ENCODE measurements at regions not wholly inside any gene's neighbourhood (a gene's known extent, or its start where the extent isn't known, plus 50 kb on each side); places are given as distances from the start of the nearest gene placed in this dataset.

GRCh38 chr12:88802096-88802706, 221.9 kb upstream of the KITLG start:
- DNase-seq (ENCODE audit: low read depth in 4 of 4, low spot score in 3 of 4) = no peak

- DNase-seq (ENCODE audit: low read depth in 4 of 4, low spot score in 3 of 4) = no peak
Measured at GRCh38 chr12:88801227-88802095, 221.2 kb upstream of the KITLG start.

- no peak for DNase-seq (ENCODE audit: low read depth in 4 of 4, low spot score in 3 of 4)
Measured at GRCh38 chr12:88793096-88793495, 212.8 kb upstream of the KITLG start.

DNA sequence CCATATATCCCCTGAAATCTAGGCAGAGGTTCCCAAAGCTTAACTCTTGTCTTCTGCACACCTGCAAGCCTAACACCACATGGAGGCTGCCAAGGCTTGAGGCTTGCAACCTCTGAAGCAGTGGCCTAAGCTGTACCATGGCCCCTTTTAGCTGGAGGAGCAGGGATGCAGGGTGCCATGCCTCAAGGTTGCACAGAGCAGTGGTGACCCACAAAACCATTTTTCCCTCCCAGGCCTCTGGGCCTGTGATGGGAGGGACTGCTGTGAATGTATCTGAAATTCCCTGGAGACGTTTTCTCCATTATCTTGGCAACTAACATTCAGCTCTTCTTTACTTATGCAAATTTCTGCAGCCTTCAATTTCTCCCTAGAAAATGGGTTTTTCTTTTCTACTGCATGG, 210.0 kb upstream of the KITLG start:
- DNase-seq (ENCODE audit: low read depth in 4 of 4, low spot score in 3 of 4) = no peak

GRCh38 chr12:88784166-88784565, 203.9 kb upstream of the KITLG start:
- no peak for DNase-seq (ENCODE audit: low read depth in 4 of 4, low spot score in 3 of 4)

DNA sequence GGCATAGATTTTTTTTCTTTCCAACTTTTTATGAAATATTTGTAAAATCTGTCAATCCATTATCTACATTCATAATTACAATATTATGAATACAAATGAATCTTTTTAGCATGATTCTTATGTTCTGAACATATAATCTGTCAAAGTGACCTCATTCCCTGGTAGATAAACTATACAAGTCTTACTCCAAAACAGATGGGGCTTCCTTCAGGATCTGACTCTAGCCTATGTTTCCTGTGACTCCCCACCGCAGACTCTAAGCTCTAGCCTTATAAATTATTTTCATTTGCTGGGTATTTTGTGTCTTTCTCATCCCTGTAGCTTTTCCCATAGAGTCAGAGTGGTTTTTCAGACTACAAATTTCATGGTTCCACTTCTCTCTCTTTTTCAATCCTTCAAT, 202.1 kb upstream of the KITLG start:
- no peak for DNase-seq (ENCODE audit: low read depth in 4 of 4, low spot score in 3 of 4)

GRCh38 chr12:88781909-88782308, 201.6 kb upstream of the KITLG start:
- DNase-seq (ENCODE audit: low read depth in 4 of 4, low spot score in 3 of 4) = no peak

GRCh38 chr12:88778064-88778463, 197.8 kb upstream of the KITLG start:
- no peak for DNase-seq (ENCODE audit: low read depth in 4 of 4, low spot score in 3 of 4)

- DNase-seq (ENCODE audit: low read depth in 4 of 4, low spot score in 3 of 4) = no peak
Measured at GRCh38 chr12:88775742-88776151, 195.5 kb upstream of the KITLG start.

GRCh38 chr12:88767699-88768098, 187.4 kb upstream of the KITLG start:
- DNase-seq (ENCODE audit: low read depth in 4 of 4, low spot score in 3 of 4) = no peak

GRCh38 chr12:88764781-88765480, 184.7 kb upstream of the KITLG start:
- no peak for DNase-seq (ENCODE audit: low read depth in 4 of 4, low spot score in 3 of 4)

DNA sequence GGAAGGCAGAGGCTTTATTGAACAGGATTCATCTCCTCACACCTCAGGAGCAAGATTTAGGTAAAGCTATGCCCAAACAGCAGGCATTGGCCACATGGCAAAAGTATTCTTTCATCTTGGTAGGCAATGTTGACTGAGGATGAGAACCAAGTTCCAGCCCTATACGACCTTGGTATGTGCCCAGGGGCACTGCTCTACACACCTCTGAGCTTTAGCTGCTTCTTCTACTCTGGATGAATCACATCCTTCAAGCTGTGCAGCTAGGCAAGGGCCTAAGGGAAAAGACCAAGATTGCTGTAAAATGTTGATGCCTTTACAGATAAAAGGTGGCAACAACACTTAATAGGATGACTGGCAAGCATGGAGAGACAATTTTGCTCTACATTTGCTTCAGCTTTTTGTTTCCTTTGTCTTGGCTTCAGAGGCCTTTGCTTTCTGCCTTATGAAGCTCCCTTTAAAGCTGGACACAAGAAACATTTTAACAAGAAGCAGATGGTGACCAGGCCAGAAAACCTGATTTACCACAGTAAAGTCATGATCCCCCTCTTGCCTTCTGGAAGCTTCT, 183.3 kb upstream of the KITLG start:
- no peak for DNase-seq (ENCODE audit: low read depth in 4 of 4, low spot score in 3 of 4)

GRCh38 chr12:88758176-88758575, 177.9 kb upstream of the KITLG start:
- DNase-seq (ENCODE audit: low read depth in 4 of 4, low spot score in 3 of 4) = no peak

DNA sequence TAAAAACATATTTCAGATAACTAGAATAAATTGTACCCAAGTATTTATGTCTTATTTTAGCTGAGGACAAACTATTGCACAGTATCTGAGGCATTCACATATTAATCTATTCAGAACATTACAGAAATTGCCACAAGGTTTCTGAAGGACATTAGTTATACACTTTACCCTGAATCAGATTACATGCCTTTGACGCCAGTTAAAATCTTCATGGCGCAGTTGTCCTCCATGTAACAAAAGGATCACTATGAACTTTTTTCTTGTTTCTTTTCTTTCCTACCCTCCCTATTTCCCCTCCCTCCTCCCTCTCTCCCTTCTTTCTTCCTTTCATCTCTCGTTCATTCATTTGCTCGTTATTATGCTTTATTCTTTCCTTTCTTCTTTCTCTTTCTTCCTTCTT, 176.6 kb upstream of the KITLG start:
- no peak for DNase-seq (ENCODE audit: low read depth in 4 of 4, low spot score in 3 of 4)

DNA sequence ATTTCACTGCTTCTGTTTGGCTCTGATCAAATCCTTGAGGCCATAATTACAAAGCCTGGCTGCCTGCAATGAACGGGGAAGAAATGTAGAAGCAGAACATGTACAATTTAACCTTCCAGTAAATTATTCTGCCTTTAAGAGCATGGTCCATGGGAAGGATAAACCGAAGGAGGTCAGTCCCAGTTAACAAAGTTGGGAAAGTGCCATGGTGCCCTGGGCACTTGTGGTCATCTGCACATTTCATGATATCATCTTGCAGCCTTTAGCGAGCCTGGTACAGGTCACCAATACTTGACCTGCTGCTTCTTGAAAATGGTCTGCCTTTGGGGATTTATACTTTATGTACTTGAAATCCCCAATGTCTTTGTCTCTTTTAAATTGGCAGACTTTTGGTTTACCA, 175.9 kb upstream of the KITLG start:
- DNase-seq (ENCODE audit: low read depth in 4 of 4, low spot score in 3 of 4) = no peak

GRCh38 chr12:88753707-88754106, 173.4 kb upstream of the KITLG start:
- no peak for DNase-seq (ENCODE audit: low read depth in 4 of 4, low spot score in 3 of 4)

DNA sequence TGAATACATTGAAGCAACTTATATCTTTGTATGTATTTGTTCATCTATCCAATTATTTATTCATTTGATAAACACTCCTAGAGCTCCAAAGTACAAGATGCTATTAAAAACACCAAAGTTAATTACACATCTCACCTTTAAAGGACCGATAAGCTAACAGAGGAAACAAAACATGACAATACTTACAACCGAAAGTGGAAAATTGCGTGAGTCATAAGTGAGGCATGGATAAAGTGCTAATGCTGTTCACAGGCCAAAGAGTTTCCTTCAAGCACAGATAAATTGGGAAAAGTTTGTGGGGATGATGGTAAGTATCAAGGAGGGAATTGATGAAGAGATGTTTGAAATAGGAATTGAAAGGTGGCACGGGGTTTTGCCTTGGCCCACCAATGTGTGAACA, 172.8 kb upstream of the KITLG start:
- DNase-seq (ENCODE audit: low read depth in 4 of 4, low spot score in 3 of 4) = no peak

DNA sequence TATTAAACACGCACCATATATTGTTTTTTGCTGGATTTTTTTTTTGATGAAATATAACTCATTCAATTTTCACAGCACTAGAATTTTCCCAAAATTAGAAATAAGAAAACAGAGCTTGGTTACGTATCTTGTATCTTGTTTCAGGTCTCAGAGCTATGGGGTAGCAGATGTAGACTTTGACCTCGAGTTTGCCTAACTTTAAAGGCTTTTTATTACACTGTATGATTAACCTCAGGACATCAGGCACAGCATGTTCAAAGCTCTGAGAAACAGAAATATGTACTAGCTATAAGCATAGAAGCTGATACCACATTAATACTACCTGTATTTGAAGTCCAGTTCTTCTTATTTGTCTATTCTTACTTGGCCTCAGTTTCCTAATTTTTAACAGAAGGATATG, 171.9 kb upstream of the KITLG start:
- DNase-seq (ENCODE audit: low read depth in 4 of 4, low spot score in 3 of 4) = no peak

- DNase-seq (ENCODE audit: low read depth in 4 of 4, low spot score in 3 of 4) = no peak
Measured at GRCh38 chr12:88750867-88751543, 170.7 kb upstream of the KITLG start.

- DNase-seq (ENCODE audit: low read depth in 4 of 4, low spot score in 3 of 4) = no peak
Measured at GRCh38 chr12:88746386-88746785, 166.1 kb upstream of the KITLG start.
